Small intestine (tissue), 7 donors: ENCODE measurements at regions not wholly inside any gene's neighbourhood (a gene's known extent, or its start where the extent isn't known, plus 50 kb on each side); places are given as distances from the start of the nearest gene placed in this dataset.

ENCODE experiments used
- DNase-seq, 2 donors: peaks; one replicate each; pipeline versions ENCODE4 v3.0.0 to v3.0.0-alpha.2; 2013
- FAIRE-seq: peaks from 2 replicates; lab custom pipeline; 2012; peaks lifted over from hg19 to GRCh38; lab: Jason Lieb, UNC
- H3K27ac ChIP-seq, 3 donors: one replicate each; pipeline ENCODE4 v1.5.1; 2013; ENCODE audit warnings: low read length in 2 of 3, mild to moderate bottlenecking in 2 of 3, control low read depth in 1 of 3, inconsistent platforms in 1 of 3, low read depth in 1 of 3, moderate library complexity in 1 of 3
- H3K27me3 ChIP-seq, 3 donors: one replicate each; pipeline ENCODE4 v1.6.1; 2013; ENCODE audit warnings: low read length in 3 of 3, inconsistent platforms in 1 of 3; ENCODE audit not compliant: control insufficient read depth in 3 of 3, insufficient read depth in 3 of 3
- H3K36me3 ChIP-seq, 3 donors: one replicate each; pipeline ENCODE4 v1.6.1; 2013; ENCODE audit warnings: low read length in 3 of 3, inconsistent platforms in 1 of 3, low read depth in 1 of 3, mild to moderate bottlenecking in 1 of 3, moderate library complexity in 1 of 3; ENCODE audit not compliant: control insufficient read depth in 3 of 3, insufficient read depth in 2 of 3
- H3K4me1 ChIP-seq, 3 donors: one replicate each; pipeline ENCODE4 v1.6.1; 2013; ENCODE audit warnings: low read length in 2 of 3, inconsistent platforms in 1 of 3, low read depth in 1 of 3, mild to moderate bottlenecking in 1 of 3, moderate library complexity in 1 of 3; ENCODE audit not compliant: control insufficient read depth in 3 of 3, insufficient read depth in 2 of 3
- H3K4me3 ChIP-seq, 3 donors: one replicate each; pipeline ENCODE4 v1.5.1; 2013; ENCODE audit warnings: low read length in 3 of 3, control low read depth in 1 of 3, inconsistent platforms in 1 of 3, low read depth in 1 of 3, mild to moderate bottlenecking in 1 of 3, moderate library complexity in 1 of 3
- H3K9me3 ChIP-seq, 2 donors: one replicate each; pipeline ENCODE4 v1.6.1; 2013; ENCODE audit warnings: low read depth in 1 of 2, low read length in 1 of 2; ENCODE audit not compliant: control insufficient read depth in 2 of 2, insufficient read depth in 1 of 2
- WGBS, 3 donors: extraction: QIAGEN DNeasy Blood & Tissue Kit; methylation state at CpG; one replicate each; pipeline ENCODE4 v1.1.7; 2013; 5-methylcytosine and 5-hydroxymethylcytosine counted together
- donor health status: healthy with polysubstance abuse.
- donor health status: control.
- donor health status: control.
- donor health status: Bipolar disorder and iron deficiency.
- donor health status: healthy.

DNA sequence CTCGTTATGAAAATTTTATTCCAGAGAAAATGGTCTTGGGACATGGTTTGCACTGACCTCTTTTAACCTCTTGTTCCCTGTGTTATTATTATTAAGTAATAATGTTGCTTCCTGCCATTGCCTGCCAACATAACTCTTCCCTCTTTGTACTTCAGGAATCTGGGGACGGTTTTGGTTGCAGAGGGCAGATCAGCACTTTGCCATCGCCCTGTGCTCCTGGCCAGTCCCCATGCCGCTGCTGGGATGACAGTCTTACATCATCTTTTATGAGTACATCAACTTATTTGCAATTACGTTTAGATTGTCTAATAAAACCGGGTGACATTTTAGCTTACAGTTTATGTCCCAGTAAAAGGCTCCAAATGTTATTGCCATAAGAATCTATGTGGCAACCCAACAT, 157.2 kb downstream of the CDH26 start:
- H3K4me1 ChIP-seq = no peaks in the 10 kb centered on the region
- no peaks in the 10 kb centered on the region for H3K36me3 ChIP-seq
- 64 to 68% (median 65%) methylated on average over 6 of the region's 6 CpGs for WGBS, 3 donors
- peaks cover 0 to 2% (median 0%) of the 10 kb centered on the region in 3 donors for H3K27me3 ChIP-seq
- no peak overlapping the region for H3K4me3 ChIP-seq
- DNase-seq = no peak
- H3K27ac ChIP-seq = no peak overlapping the region
- H3K9me3 ChIP-seq = no peaks in the 10 kb centered on the region
- FAIRE-seq = no peak

DNA sequence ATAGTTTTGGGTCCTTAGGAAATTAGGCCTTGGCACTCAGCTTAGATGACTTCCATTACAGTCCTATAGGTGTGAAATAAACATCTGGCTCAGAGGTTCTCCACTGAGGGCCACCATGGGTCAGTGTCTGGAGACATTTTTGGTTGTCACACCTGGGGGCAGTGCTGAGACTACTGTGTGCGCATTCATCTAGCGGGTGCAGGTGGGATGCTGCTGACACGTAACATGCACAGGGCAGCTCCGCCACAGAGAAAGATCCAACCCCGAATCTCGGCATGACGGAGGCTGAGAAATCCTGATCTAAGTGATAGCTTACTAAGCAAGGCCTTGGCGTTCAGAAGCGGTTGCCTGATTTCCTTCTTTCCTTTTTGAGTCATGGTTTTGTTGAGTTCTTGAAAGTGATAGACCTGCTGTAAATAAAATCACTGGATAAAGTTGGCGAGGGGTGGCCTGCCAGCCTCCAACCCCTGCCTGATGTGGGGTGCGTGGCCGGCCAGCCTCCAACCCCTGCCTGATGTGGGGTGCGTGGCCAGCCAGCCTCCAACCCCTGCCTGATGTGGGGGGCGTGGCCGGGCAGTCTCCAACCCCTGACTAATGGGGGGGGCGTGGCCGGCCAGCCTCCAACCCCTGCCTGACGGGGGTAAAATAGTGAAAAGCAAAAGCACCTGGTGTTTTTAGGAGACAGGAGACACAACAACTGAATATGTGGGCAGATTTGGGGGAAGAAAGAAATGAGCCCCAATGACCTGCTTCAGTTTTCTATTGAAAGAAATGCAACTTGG, 158.1 kb downstream of the CDH26 start:
- FAIRE-seq (no peak), DNase-seq (no peak)
- Histone ChIP-seq H3K4me1 (no peaks in the 10 kb centered on the region), H3K9me3 (no peaks in the 10 kb centered on the region), H3K27me3 (peaks cover 0 to 2% (median 0%) of the 10 kb centered on the region in 3 donors), H3K36me3 (no peaks in the 10 kb centered on the region), H3K4me3 (no peak overlapping the region), H3K27ac (no peak overlapping the region)
- WGBS, 3 donors = 81 to 84% (median 82%) methylated on average over 18 of the region's 18 CpGs

DNA sequence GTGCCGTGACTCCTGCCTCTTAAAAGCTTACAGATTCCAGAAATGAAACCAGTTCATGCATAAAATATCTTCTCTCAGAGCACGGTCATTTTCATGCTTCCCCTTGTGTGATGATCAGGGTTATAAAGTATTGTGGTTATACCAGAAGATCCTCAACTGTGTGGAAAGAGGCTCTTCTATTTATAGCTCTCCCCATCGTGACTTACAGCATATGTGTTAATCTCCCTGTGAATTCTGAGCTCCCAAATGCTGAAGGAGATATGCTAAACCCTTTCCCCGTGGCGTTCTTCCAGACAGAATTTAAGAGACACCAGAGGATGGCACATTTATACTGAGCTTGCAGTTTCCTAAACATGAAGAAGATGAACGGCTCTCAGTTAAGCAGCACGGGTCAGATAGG, 158.8 kb downstream of the CDH26 start:
- WGBS, 3 donors = 42 to 56% (median 50%) methylated on average over 7 of the region's 7 CpGs
- Histone ChIP-seq H3K9me3 (no peaks in the 10 kb centered on the region), H3K4me3 (no peak overlapping the region), H3K36me3 (no peaks in the 10 kb centered on the region), H3K27ac (no peak overlapping the region), H3K27me3 (peaks cover 0 to 2% (median 0%) of the 10 kb centered on the region in 3 donors), H3K4me1 (no peaks in the 10 kb centered on the region)
- FAIRE-seq = no peak
- no peak for DNase-seq

DNA sequence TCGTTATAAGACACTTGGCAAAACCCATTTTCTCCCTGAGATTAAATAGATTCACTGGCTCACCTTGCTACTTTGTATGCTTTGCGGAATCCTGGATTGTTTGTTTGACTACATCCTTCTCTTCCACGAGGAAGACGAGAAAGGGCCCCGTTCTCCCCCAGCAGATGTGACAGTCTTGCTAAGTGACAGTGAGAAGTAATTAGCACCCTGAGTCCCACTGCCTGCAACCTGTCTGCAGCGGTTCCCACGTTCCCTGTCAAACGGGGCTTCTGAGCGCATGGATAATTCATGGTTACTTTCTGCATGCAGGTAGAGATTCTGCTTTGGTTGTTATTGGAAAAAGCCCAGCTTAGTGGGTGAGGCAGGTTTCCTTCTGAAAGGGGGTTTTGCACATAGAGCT, 163.7 kb downstream of the CDH26 start:
- 59 to 73% (median 69%) methylated on average over 9 of the region's 9 CpGs for WGBS, 3 donors
- FAIRE-seq = no peak

DNA sequence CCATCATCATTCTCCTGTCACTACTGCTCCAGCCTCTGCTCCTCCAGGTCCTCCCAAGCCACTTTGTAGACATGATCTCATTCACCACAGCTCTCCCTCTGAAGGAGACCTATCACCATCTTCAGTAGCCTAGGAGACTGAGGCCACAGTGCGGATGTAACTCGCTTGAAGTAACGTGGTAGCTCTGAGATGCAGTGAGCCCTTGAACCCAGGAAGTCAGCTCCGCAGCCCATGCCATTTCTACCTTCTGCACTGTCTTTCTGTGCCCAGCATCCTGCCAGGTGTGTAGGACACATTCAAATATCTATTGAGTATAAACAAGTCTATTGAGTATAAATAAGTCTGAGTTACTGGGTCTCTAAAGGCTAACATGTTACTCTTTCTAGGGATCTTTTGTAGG, 164.4 kb downstream of the CDH26 start:
- H3K27ac ChIP-seq = no peak overlapping the region
- H3K9me3 ChIP-seq = no peaks in the 10 kb centered on the region
- H3K27me3 ChIP-seq = peaks cover 0 to 2% (median 0%) of the 10 kb centered on the region in 3 donors
- 76 to 87% (median 83%) methylated on average over 4 of the region's 4 CpGs for WGBS, 3 donors
- H3K4me3 ChIP-seq = no peak overlapping the region
- H3K4me1 ChIP-seq = no peaks in the 10 kb centered on the region
- FAIRE-seq (no peak), DNase-seq (no peak)
- no peaks in the 10 kb centered on the region for H3K36me3 ChIP-seq

More for the DNA sequence above, 163.7 kb downstream of the CDH26 start:
- H3K4me1 ChIP-seq = no peaks in the 10 kb centered on the region
- no peaks in the 10 kb centered on the region for H3K36me3 ChIP-seq
- DNase-seq = no peak
- no peak overlapping the region for H3K27ac ChIP-seq
- H3K4me3 ChIP-seq = no peak overlapping the region
- peaks cover 0 to 4% (median 0%) of the 10 kb centered on the region in 3 donors for H3K27me3 ChIP-seq
- H3K9me3 ChIP-seq = no peaks in the 10 kb centered on the region

DNA sequence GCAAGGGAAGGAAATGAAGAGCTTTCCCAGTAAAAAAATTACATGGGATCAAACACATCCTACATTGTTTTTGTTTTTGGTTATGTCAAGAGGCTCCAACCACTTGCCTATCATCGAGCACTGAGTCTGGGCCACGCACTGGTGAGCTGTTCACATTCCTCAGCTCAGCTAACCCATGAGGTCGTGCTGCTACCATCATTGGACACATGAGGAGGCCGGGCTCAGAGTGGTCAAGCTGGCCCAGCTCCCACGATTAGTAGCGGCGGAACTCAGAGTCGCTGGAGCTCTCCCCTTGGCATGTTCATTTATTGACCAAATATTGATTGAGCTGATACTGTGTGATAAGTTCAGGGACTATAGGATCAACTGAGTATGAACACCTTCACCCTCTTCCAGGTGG, 164.9 kb downstream of the CDH26 start:
- DNase-seq (no peak), FAIRE-seq (no peak)
- WGBS, 3 donors = 57 to 71% (median 68%) methylated on average over 8 of the region's 8 CpGs
- no peak overlapping the region for H3K27ac ChIP-seq
- H3K4me1 ChIP-seq = no peaks in the 10 kb centered on the region
- H3K36me3 ChIP-seq = no peaks in the 10 kb centered on the region
- H3K27me3 ChIP-seq = peaks cover 0 to 2% (median 0%) of the 10 kb centered on the region in 3 donors
- no peaks in the 10 kb centered on the region for H3K9me3 ChIP-seq
- no peak overlapping the region for H3K4me3 ChIP-seq

DNA sequence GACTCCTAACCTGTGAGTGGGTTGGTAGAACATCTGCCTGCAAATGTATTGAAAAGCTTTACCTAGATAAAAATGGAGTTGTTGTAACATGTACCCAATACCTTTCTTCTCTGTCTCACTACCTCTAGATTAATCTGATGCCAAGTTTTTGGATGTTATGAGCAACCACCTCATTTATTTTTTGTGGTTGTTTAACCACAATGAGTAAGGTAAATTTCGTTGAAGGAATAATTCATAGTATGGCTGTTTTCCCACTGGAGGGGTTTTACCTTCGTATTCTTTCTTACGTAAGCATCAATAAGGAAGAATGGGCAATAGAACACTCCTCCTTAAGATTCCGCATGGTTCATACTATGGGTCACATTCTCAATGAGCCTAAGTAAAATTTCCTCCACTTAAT, 165.4 kb downstream of the CDH26 start:
- no peak for FAIRE-seq
- Histone ChIP-seq H3K27me3 (peaks cover 0 to 2% (median 0%) of the 10 kb centered on the region in 3 donors), H3K36me3 (no peaks in the 10 kb centered on the region), H3K9me3 (no peaks in the 10 kb centered on the region), H3K4me3 (no peak overlapping the region), H3K4me1 (no peaks in the 10 kb centered on the region), H3K27ac (no peak overlapping the region)
- WGBS, 3 donors = 73 to 77% (median 74%) methylated on average over 4 of the region's 4 CpGs
- no peak for DNase-seq

DNA sequence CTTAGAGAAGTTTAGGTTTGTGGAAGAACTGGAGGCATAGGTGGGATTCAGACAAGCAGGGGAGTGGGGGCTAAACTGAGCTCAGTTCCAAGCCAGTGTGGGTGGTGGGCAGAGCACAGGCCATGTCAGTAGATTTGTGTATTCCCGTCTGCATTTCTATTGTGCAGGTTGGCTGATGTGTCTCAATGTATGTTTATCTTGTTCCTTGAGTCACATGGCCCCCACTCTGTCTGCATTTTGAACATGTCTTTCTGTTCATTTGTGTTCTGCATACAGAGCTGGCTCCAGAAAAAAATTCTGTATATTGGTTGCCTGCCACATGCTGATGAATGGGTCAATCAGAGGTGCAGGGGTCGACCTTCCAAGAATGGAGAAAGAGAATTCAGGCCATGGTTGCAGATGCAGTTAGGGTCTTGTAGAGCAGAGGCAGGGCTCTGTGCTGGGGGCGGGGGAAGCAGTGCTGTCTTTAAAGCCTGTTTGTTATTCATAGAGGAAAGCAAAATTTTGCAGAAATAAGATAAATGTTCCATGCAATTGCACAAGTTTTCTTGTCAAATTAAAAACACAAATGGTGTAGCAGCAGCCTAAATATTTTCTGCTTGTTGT, 166.7 kb downstream of the CDH26 start:
- Histone ChIP-seq H3K4me3 (no peak overlapping the region), H3K36me3 (no peaks in the 10 kb centered on the region), H3K4me1 (no peaks in the 10 kb centered on the region), H3K27ac (no peak overlapping the region), H3K27me3 (peaks cover 0 to 2% (median 0%) of the 10 kb centered on the region in 3 donors), H3K9me3 (no peaks in the 10 kb centered on the region)
- WGBS, 3 donors = 50 to 68% (median 56%) methylated on average over 3 of the region's 3 CpGs
- FAIRE-seq (no peak), DNase-seq (no peak)
